HUES64 (cell line): ENCODE measurements at regions not wholly inside any gene's neighbourhood (a gene's known extent, or its start where the extent isn't known, plus 50 kb on each side); places are given as distances from the start of the nearest gene placed in this dataset.

Experiments used
- H3K27ac ChIP-seq: 2 replicates; pipeline ENCODE4 v1.7.0; 2013; ENCODE audit warnings: low read depth, low read length, inconsistent platforms
- H3K27me3 ChIP-seq: 2 replicates; pipeline ENCODE4 v1.6.1; 2013; ENCODE audit warnings: mild to moderate bottlenecking, low read length; ENCODE audit not compliant: insufficient read depth
- H3K36me3 ChIP-seq: 2 replicates; pipeline ENCODE4 v1.6.1; 2013; ENCODE audit warnings: mild to moderate bottlenecking, low read length; ENCODE audit not compliant: insufficient read depth
- H3K4me1 ChIP-seq: 2 replicates; pipeline ENCODE4 v1.6.1; 2013; ENCODE audit warnings: mild to moderate bottlenecking, low read length, moderate library complexity; ENCODE audit not compliant: insufficient read depth
- H3K4me3 ChIP-seq: 2 replicates; pipeline ENCODE4 v1.5.1; 2013; ENCODE audit warnings: mild to moderate bottlenecking, low read length, moderate library complexity
- H3K9ac ChIP-seq: 2 replicates; pipeline ENCODE4 v1.6.1; 2013; ENCODE audit warnings: mild to moderate bottlenecking, low read depth, low read length
- H3K9me3 ChIP-seq: 2 replicates; pipeline ENCODE4 v1.6.1; 2013; ENCODE audit warnings: low read depth, low read length; ENCODE audit not compliant: insufficient read depth
- WGBS: fragments of 150-250, 120-280 bp; methylation state at CpG from one replicate; pipeline ENCODE4 v1.1.7; 2013; ENCODE audit warnings: missing lambda C conversion rate; 5-methylcytosine and 5-hydroxymethylcytosine counted together

- 82% methylated on average over 1 of the region's 1 CpG for WGBS
- H3K4me3 ChIP-seq, result no peak overlapping the region
- peaks cover 25% of the 10 kb centered on the region; the same call in 1 of the 2 replicates for H3K36me3 ChIP-seq
Measured at GRCh38 chr1:209456878-209457277, 126.6 kb upstream of the CAMK1G start.

GRCh38 chr1:209457401-209458125 lies 126.0 kb upstream of the CAMK1G start:
- 93% methylated on average over 6 of the region's 6 CpGs for WGBS
- no peak overlapping the region for H3K9ac ChIP-seq
- H3K27me3 ChIP-seq, result no peaks in the 10 kb centered on the region
- peaks cover 25% of the 10 kb centered on the region; the same call in 1 of the 2 replicates for H3K36me3 ChIP-seq
- H3K27ac ChIP-seq, result no peak overlapping the region
- H3K4me1 ChIP-seq, result peaks cover 25% of the 10 kb centered on the region
- peaks cover 24% of the 10 kb centered on the region for H3K9me3 ChIP-seq
- no peak overlapping the region for H3K4me3 ChIP-seq

More at GRCh38 chr1:209456878-209457277, 126.6 kb upstream of the CAMK1G start:
- peaks cover 25% of the 10 kb centered on the region for H3K4me1 ChIP-seq
- no peak overlapping the region for H3K9ac ChIP-seq
- H3K27me3 ChIP-seq, result no peaks in the 10 kb centered on the region
- peaks cover 17% of the 10 kb centered on the region for H3K9me3 ChIP-seq
- no peak overlapping the region for H3K27ac ChIP-seq

DNA sequence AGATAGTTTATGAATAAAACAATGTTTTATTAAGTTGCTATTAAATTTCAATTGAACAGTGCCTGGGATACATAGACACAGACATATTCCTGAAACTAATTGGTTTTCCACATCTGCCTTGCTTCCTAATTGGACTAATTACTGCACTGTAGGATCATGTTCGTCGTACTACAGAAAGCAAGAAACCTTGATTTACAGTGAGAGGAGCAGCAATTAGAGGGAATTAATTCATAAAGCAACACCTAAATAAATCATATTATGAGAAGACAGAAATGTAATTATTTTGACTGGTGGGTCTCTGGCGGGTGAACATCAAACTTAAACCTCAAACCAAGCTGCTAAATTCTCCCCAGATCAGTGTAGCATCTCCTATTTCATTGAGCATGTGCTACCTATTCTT lies 124.6 kb upstream of the CAMK1G start:
- no peak overlapping the region for H3K4me3 ChIP-seq
- no peak overlapping the region for H3K27ac ChIP-seq
- WGBS, result 85% methylated on average over 1 of the region's 3 CpGs
- H3K9ac ChIP-seq, result no peak overlapping the region
- H3K27me3 ChIP-seq, result no peaks in the 10 kb centered on the region
- H3K36me3 ChIP-seq, result peaks cover 25% of the 10 kb centered on the region
- peaks cover 23% of the 10 kb centered on the region for H3K4me1 ChIP-seq
- peaks cover 34% of the 10 kb centered on the region for H3K9me3 ChIP-seq

GRCh38 chr1:209461168-209461567 lies 122.3 kb upstream of the CAMK1G start:
- Histone ChIP-seq H3K9ac (no peak overlapping the region), H3K4me1 (peaks cover 1% of the 10 kb centered on the region; the same call in 1 of the 2 replicates), H3K27ac (no peak overlapping the region), H3K9me3 (peaks cover 34% of the 10 kb centered on the region), H3K4me3 (no peak overlapping the region), H3K27me3 (no peaks in the 10 kb centered on the region), H3K36me3 (peaks cover 13% of the 10 kb centered on the region)

GRCh38 chr1:209462433-209462832 lies 121.1 kb upstream of the CAMK1G start:
- H3K9ac ChIP-seq, result no peak overlapping the region
- H3K4me1 ChIP-seq, result no peaks in the 10 kb centered on the region
- no peak overlapping the region for H3K4me3 ChIP-seq
- peaks cover 7% of the 10 kb centered on the region for H3K36me3 ChIP-seq
- H3K9me3 ChIP-seq, result peaks cover 34% of the 10 kb centered on the region
- no peaks in the 10 kb centered on the region for H3K27me3 ChIP-seq
- H3K27ac ChIP-seq, result no peak overlapping the region

DNA sequence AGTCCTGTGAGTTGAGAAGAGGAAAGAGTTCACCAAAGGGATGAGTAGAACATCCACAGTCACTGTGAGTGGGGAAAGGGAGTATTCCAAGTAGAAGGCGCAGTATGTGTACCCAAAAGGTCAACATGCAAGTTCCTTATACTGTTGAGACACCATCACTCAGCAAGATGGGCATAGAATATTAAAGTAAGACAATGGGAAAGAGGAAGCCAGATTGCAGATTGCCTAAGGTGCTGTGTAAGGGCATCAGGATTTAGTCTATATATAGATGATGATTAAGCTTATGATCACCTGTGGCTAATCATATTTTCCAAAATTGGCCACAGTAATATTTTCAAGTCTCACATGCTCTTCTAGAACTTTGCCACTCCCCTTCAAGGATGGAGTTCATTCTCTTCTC lies 120.1 kb upstream of the CAMK1G start:
- Histone ChIP-seq H3K36me3 (peaks cover 2% of the 10 kb centered on the region; the same call in 1 of the 2 replicates), H3K4me1 (no peaks in the 10 kb centered on the region), H3K27ac (no peak overlapping the region), H3K9me3 (peaks cover 34% of the 10 kb centered on the region), H3K27me3 (no peaks in the 10 kb centered on the region), H3K4me3 (no peak overlapping the region), H3K9ac (no peak overlapping the region)
- 80% methylated on average over 1 of the region's 1 CpG for WGBS

DNA sequence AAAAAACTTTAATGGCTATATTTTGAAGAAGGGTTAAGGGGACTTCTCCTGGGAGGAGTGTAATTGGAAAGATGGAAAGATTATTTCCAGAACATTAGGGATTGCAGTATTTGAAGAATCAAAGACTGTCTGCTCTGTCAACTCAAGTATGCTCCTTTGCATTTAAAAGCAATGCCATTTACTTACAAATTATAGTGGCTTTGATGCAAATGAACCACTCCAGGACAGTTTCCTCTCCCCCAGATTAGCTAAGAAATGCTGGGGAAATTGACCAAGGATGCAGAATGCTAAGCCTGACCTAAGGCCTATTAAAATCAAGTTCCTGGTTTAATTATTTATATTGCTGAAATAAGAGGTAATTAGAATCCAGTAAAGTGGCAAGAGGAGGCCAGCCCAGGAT lies 110.5 kb upstream of the CAMK1G start:
- H3K27ac ChIP-seq, result no peak overlapping the region

DNA sequence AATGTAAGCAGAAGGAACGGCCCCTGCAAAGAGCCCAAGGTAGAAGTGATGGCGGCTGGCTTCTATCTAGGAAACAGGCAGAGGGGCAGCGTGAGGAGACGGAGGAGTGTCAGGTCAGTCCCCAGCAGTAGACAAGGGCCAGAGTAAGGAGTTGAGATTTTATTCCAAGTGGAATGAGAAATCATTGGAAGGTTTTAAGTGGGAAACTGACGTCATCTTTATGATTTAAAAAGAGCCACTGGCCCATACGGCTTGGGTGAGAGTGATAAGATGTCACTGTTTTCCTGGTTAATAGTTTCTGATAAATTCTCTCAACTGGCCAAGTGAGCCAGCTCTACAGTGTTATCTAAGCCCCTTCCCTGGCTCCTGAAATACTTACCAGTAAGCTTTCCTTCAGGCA lies 103.2 kb upstream of the CAMK1G start:
- WGBS, result 89% methylated on average over 6 of the region's 6 CpGs
- no peaks in the 10 kb centered on the region for H3K9me3 ChIP-seq
- H3K4me1 ChIP-seq, result no peaks in the 10 kb centered on the region
- H3K36me3 ChIP-seq, result no peaks in the 10 kb centered on the region
- H3K4me3 ChIP-seq, result no peak overlapping the region
- no peak overlapping the region for H3K9ac ChIP-seq
- H3K27ac ChIP-seq, result no peak overlapping the region
- H3K27me3 ChIP-seq, result no peaks in the 10 kb centered on the region

More for the DNA sequence above, 110.5 kb upstream of the CAMK1G start:
- no peak overlapping the region for H3K9ac ChIP-seq
- peaks cover 40% of the 10 kb centered on the region for H3K9me3 ChIP-seq
- H3K27me3 ChIP-seq, result no peaks in the 10 kb centered on the region
- 0 out of 2 replicates have a peak, but pooled peaks cover 2% of the 10 kb centered on the region for H3K36me3 ChIP-seq
- peaks cover 11% of the 10 kb centered on the region for H3K4me1 ChIP-seq
- H3K4me3 ChIP-seq, result no peak overlapping the region

DNA sequence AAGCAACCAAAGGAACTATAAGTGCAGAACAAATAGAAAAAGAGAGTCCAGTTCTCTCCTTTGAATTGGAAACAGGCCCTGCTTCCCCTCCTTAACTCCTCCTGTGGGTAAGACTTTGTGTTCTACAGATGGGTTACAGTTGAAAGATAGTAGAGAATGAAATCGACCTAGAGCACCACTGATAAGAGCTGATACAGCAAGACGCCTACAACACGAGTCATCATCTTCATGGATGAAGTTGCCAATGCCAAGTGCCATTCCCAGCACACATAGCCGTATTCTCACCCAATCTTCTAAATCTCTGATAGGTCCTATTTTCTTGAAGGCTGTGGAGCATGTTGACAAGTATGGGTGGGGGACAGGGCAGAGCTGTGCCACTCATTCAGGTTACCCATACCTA lies 99.8 kb upstream of the CAMK1G start:
- 91% methylated on average over 4 of the region's 4 CpGs for WGBS
- H3K27ac ChIP-seq, result no peak overlapping the region
- no peak overlapping the region for H3K9ac ChIP-seq
- no peak overlapping the region for H3K4me3 ChIP-seq
- no peaks in the 10 kb centered on the region for H3K27me3 ChIP-seq
- H3K9me3 ChIP-seq, result no peaks in the 10 kb centered on the region
- no peaks in the 10 kb centered on the region for H3K4me1 ChIP-seq
- H3K36me3 ChIP-seq, result no peaks in the 10 kb centered on the region

DNA sequence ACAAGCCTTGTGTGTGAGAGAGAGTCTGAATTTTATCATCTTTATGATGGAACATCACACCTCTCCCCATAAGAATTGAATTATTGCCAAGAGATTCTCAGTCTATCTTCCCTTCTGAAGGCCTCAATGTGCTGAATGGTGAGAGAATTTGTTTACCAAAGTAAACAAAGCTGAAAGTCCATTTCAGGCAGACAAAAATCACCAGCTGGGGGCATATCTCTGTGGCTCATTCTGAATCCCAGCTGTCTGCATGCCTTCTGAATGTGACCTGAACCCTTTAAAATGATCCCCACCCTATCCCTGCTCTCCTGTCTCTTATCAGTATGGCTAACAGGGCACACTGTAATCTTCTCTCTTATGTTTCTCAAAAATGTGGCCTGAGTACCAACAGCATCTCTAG lies 99.1 kb upstream of the CAMK1G start:
- Histone ChIP-seq H3K4me3 (no peak overlapping the region), H3K36me3 (no peaks in the 10 kb centered on the region), H3K4me1 (no peaks in the 10 kb centered on the region), H3K27ac (no peak overlapping the region), H3K9ac (no peak overlapping the region), H3K9me3 (no peaks in the 10 kb centered on the region), H3K27me3 (no peaks in the 10 kb centered on the region)

- Histone ChIP-seq H3K4me1 (no peaks in the 10 kb centered on the region), H3K27ac (no peak overlapping the region), H3K9ac (no peak overlapping the region), H3K9me3 (no peaks in the 10 kb centered on the region), H3K27me3 (no peaks in the 10 kb centered on the region), H3K4me3 (no peak overlapping the region), H3K36me3 (no peaks in the 10 kb centered on the region)
- 92% methylated on average over 2 of the region's 2 CpGs for WGBS
Measured at GRCh38 chr1:209485167-209485566, 98.3 kb upstream of the CAMK1G start.

DNA sequence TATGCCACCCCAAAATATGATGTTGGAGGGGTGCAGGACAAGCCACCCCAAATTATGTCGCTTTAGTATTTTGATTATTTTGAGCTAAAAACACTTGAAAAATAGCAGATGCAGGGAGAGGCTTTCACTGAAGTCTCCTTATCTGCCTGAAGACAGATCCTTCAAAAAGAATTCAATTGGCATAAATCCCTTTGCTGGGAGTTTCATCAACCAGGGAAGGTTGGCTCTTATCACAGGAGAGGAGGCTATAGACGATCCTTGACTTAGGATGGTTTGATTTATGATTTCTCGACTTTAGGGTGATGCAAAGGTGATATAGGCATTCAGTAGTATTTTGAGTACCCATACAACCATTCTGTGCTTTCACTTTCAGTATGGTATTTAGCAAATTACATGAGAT lies 97.8 kb upstream of the CAMK1G start:
- Histone ChIP-seq H3K27me3 (no peaks in the 10 kb centered on the region), H3K9ac (no peak overlapping the region), H3K9me3 (no peaks in the 10 kb centered on the region), H3K4me3 (no peak overlapping the region), H3K4me1 (no peaks in the 10 kb centered on the region), H3K27ac (no peak overlapping the region), H3K36me3 (no peaks in the 10 kb centered on the region)
- WGBS, result 89% methylated on average over 3 of the region's 3 CpGs
